Suprapubic skin (tissue), 4 donors: ENCODE measurements at regions not wholly inside any gene's neighbourhood (a gene's known extent, or its start where the extent isn't known, plus 50 kb on each side); places are given as distances from the start of the nearest gene placed in this dataset.

Source experiments
- DNase-seq, 2 donors: peaks; one replicate each; pipeline ENCODE4 v3.0.0-alpha.2; 2019; ENCODE audit warnings: low spot score in 2 of 2
- H3K27ac ChIP-seq: fragments of 200-600 bp; sonication (generic); one replicate; pipeline ENCODE4 v1.5.1; 2019
- H3K27me3 ChIP-seq: fragments of 200-600 bp; sonication (generic); one replicate; pipeline ENCODE4 v1.5.1; 2019
- H3K36me3 ChIP-seq: fragments of 200-600 bp; sonication (generic); one replicate; pipeline ENCODE4 v1.5.1; 2019
- H3K4me1 ChIP-seq: fragments of 200-600 bp; sonication (generic); one replicate; pipeline ENCODE4 v1.5.1; 2019
- H3K4me3 ChIP-seq: fragments of 200-600 bp; sonication (generic); one replicate; pipeline ENCODE4 v1.5.1; 2019; ENCODE audit warnings: mild to moderate bottlenecking
- H3K9me3 ChIP-seq: fragments of 200-600 bp; sonication (generic); one replicate; pipeline ENCODE4 v1.5.1; 2019
- CTCF ChIP-seq, 2 donors: fragments of 200-600 bp in 1 of 2; fragments of 450-650 bp in 1 of 2; sonication (generic) in 1 of 2; IDR thresholded peaks; one replicate each; pipeline ENCODE4 v1.5.1; 2016 to 2019; ENCODE audit warnings: antibody characterized with exemption in 2 of 2, mild to moderate bottlenecking in 1 of 2, moderate library complexity in 1 of 2
- EP300 ChIP-seq: sonication (generic); formaldehyde crosslinking; IDR thresholded peaks from one replicate; pipeline ENCODE4 v1.6.1; 2017; ENCODE audit warnings: antibody characterized with exemption
- POLR2A ChIP-seq, 2 donors: fragments of 450-650 bp; IDR thresholded peaks; one replicate each; pipeline ENCODE4 v1.6.1; 2017; ENCODE audit warnings: antibody characterized with exemption in 2 of 2, mild to moderate bottlenecking in 2 of 2, moderate library complexity in 2 of 2
- POLR2AphosphoS5 ChIP-seq, 3 donors: sonication (generic); formaldehyde crosslinking; IDR thresholded peaks; one replicate each; pipeline ENCODE4 v1.6.1; 2017; ENCODE audit warnings: antibody characterized with exemption in 3 of 3
- WGBS: methylation state at CpG from one replicate; pipeline ENCODE4 v1.1.5; 2018; 5-methylcytosine and 5-hydroxymethylcytosine counted together

- Histone ChIP-seq H3K9me3 (no peaks in the 10 kb centered on the region), H3K36me3 (no peaks in the 10 kb centered on the region), H3K27ac (no peak overlapping the region), H3K4me3 (peak overlapping the region; percentile 42), H3K27me3 (no peaks in the 10 kb centered on the region), H3K4me1 (no peaks in the 10 kb centered on the region)
- DNase-seq = no peak
- 63% methylated on average over 25 of the region's 42 CpGs for WGBS
- TF ChIP-seq CTCF (IDR thresholded peaks at IDR 0.05) (no peak), EP300 (no peak), POLR2A (IDR thresholded peaks at IDR 0.05) (no peak), POLR2AphosphoS5 (IDR thresholded peaks at IDR 0.05) (no peak)
Measured at GRCh38 chrX:130523460-130524394, 121.9 kb downstream of the RBMX2 start.

- no peaks in the 10 kb centered on the region for H3K27me3 ChIP-seq
- TF ChIP-seq POLR2A (IDR thresholded peaks at IDR 0.05) (no peak), EP300 (no peak), CTCF (IDR thresholded peaks at IDR 0.05) (no peak), POLR2AphosphoS5 (IDR thresholded peaks at IDR 0.05) (no peak)
- H3K4me1 ChIP-seq = no peaks in the 10 kb centered on the region
- H3K27ac ChIP-seq = no peak overlapping the region
- H3K36me3 ChIP-seq = no peaks in the 10 kb centered on the region
- no peak for DNase-seq
- no peaks in the 10 kb centered on the region for H3K9me3 ChIP-seq
- WGBS = 72% methylated on average over 6 of the region's 6 CpGs
- H3K4me3 ChIP-seq = peak overlapping the region; percentile 42
Measured at GRCh38 chrX:130524476-130525194, 122.8 kb downstream of the RBMX2 start.

DNA sequence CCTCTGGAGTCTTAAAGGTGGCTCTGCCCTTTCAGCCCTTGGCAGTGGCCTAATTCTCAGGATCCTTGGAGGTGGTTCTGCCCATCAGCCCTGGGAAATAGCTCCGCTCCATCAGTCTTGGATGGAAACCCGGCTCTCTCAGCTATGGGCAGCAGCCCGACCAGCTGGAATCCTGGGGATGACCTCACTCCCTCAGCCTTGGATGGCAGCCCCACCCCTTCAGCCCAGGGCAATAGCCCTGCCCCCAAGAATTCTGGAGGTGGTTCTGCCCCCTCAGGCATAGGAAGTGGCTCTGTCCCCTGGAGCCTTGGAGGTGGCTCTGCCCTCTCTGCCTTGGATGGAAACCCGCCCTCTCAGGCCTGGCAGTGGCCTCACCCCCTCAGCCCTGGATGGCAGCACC lies 127.7 kb downstream of the RBMX2 start:
- WGBS = no CpG with 5 or more reads among the region's 4 CpGs

GRCh38 chrX:130531066-130531465 lies 129.3 kb downstream of the RBMX2 start:
- no peaks in the 10 kb centered on the region for H3K27me3 ChIP-seq
- no peak for TF ChIP-seq CTCF (IDR thresholded peaks at IDR 0.05)
- no peak for TF ChIP-seq POLR2A (IDR thresholded peaks at IDR 0.05)
- no peak for TF ChIP-seq POLR2AphosphoS5 (IDR thresholded peaks at IDR 0.05)
- no peak for TF ChIP-seq EP300
- no peak for DNase-seq
- no peak overlapping the region for H3K27ac ChIP-seq
- H3K4me3 ChIP-seq = no peak overlapping the region
- H3K4me1 ChIP-seq = no peaks in the 10 kb centered on the region
- H3K9me3 ChIP-seq = no peaks in the 10 kb centered on the region
- H3K36me3 ChIP-seq = no peaks in the 10 kb centered on the region

More for the DNA sequence above, 127.7 kb downstream of the RBMX2 start:
- no peak overlapping the region for H3K27ac ChIP-seq
- TF ChIP-seq EP300 (no peak), CTCF (IDR thresholded peaks at IDR 0.05) (no peak), POLR2A (IDR thresholded peaks at IDR 0.05) (no peak), POLR2AphosphoS5 (IDR thresholded peaks at IDR 0.05) (no peak)
- H3K36me3 ChIP-seq = no peaks in the 10 kb centered on the region
- no peaks in the 10 kb centered on the region for H3K9me3 ChIP-seq
- no peaks in the 10 kb centered on the region for H3K27me3 ChIP-seq
- no peaks in the 10 kb centered on the region for H3K4me1 ChIP-seq
- DNase-seq = no peak
- H3K4me3 ChIP-seq = no peak overlapping the region

DNA sequence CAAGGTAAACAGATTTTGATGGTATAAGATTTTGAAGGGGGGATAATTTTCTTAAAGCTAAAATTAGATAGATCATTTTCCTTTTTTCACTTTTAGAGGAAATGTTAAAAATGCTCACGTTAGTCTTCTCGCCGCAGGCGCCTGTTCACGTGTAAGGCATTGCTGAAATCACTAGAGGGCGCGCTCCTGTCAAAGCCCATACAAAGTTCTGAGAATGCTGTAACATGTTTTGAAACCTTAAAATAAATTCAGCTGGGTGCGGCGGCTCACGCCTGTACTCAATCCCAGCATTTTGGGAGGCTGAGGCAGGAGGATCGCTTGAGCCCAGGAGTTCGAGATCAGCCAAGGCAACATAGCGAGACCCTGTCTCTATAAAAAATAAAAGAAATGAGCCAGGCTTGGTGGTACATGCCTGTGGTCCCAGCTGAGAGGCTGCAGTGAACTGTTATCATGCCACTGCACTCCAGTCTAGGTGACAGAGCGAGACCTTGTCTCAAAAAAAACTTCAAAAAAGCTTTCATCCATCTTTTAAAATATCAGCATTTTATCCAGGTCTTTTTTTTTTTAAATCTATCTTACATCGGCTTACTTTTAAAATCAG lies 138.0 kb downstream of the RBMX2 start:
- no peaks in the 10 kb centered on the region for H3K4me1 ChIP-seq
- TF ChIP-seq POLR2A (IDR thresholded peaks at IDR 0.05) (no peak), CTCF (IDR thresholded peaks at IDR 0.05) (peak; percentile 16 to 57)
- no peak overlapping the region for H3K4me3 ChIP-seq
- H3K36me3 ChIP-seq = no peaks in the 10 kb centered on the region
- H3K27ac ChIP-seq = no peak overlapping the region
- H3K9me3 ChIP-seq = no peaks in the 10 kb centered on the region
- DNase-seq = no peak
- WGBS = 24% methylated on average over 15 of the region's 15 CpGs
- no peaks in the 10 kb centered on the region for H3K27me3 ChIP-seq
